IMR-90 (cell line): ENCODE measurements at regions not wholly inside any gene's neighbourhood (a gene's known extent, or its start where the extent isn't known, plus 50 kb on each side); places are given as distances from the start of the nearest gene placed in this dataset.

Experiments used
- BHLHE40 ChIP-seq: fragments of 150-350 bp; IDR thresholded peaks from 2 replicates; pipeline ENCODE4 v1.6.1; 2016; ENCODE audit warnings: mild to moderate bottlenecking, low read depth, low read length
- CEBPB ChIP-seq: IDR thresholded peaks from 2 replicates; pipeline ENCODE4 v1.6.1; 2012; ENCODE audit warnings: low read depth, low read length, improper control_type of control experiment
- CTCF ChIP-seq: conservative IDR thresholded peaks from 2 replicates; pipeline ENCODE4 v1.5.1; 2012; ENCODE audit warnings: mild to moderate bottlenecking, low read depth, low read length, improper control_type of control experiment
- ELK1 ChIP-seq: fragments of 150-350 bp; IDR thresholded peaks from 2 replicates; pipeline ENCODE4 v1.6.1; 2016; ENCODE audit warnings: low read depth, mild to moderate bottlenecking, low read length, moderate library complexity, borderline replicate concordance
- FOS ChIP-seq: fragments of 150-350 bp; IDR thresholded peaks from 2 replicates; pipeline ENCODE4 v1.6.1; 2016; ENCODE audit warnings: low read depth, low read length
- MAFK ChIP-seq: IDR thresholded peaks from 2 replicates; pipeline ENCODE4 v1.6.1; 2012; ENCODE audit warnings: low read depth, low read length, improper control_type of control experiment
- MAZ ChIP-seq: IDR thresholded peaks from 2 replicates; pipeline ENCODE4 v1.6.1; 2012; ENCODE audit warnings: low read depth, mild to moderate bottlenecking, low read length, improper control_type of control experiment, moderate library complexity, borderline replicate concordance
- MXI1 ChIP-seq: IDR thresholded peaks from 2 replicates; pipeline ENCODE4 v1.6.1; 2012; ENCODE audit warnings: low read depth, mild to moderate bottlenecking, low read length, moderate library complexity, borderline replicate concordance
- POLR2A ChIP-seq: IDR thresholded peaks from 2 replicates; pipeline ENCODE4 v1.6.1; 2012; ENCODE audit warnings: mild to moderate bottlenecking, low read depth, low read length
- RAD21 ChIP-seq: IDR thresholded peaks from 2 replicates; pipeline ENCODE4 v1.6.1; 2012; ENCODE audit warnings: low read length, improper control_type of control experiment
- RCOR1 ChIP-seq: IDR thresholded peaks from 2 replicates; pipeline ENCODE4 v1.6.1; 2012; ENCODE audit warnings: mild to moderate bottlenecking, low read length, improper control_type of control experiment; ENCODE audit not compliant: insufficient replicate concordance
- RFX5 ChIP-seq: IDR thresholded peaks from 2 replicates; pipeline ENCODE4 v1.8.0; 2012; ENCODE audit warnings: low read depth, mild to moderate bottlenecking, low read length, moderate library complexity
- SMC3 ChIP-seq: fragments of 150-350 bp; IDR thresholded peaks from 2 replicates; pipeline ENCODE4 v1.6.1; 2016; ENCODE audit warnings: low read depth, mild to moderate bottlenecking, antibody characterized with exemption, low read length, moderate library complexity
- USF2 ChIP-seq: fragments of 150-350 bp; IDR thresholded peaks from 2 replicates; pipeline ENCODE4 v1.6.1; 2017; ENCODE audit warnings: mild to moderate bottlenecking, antibody characterized with exemption, low read length, low read depth

- TF ChIP-seq POLR2A (no peak), CTCF (no peak), BHLHE40 (no peak), SMC3 (no peak), RAD21 (no peak), MAFK (no peak), MXI1 (no peak), RCOR1 (no peak), USF2 (no peak), RFX5 (no peak), MAZ (no peak), ELK1 (no peak), CEBPB (no peak), FOS (no peak)
These were observed 249.1 kb upstream of the STS start for GRCh38 chrX:6898371-6898770.
